ENCODE measurements at regions not wholly inside any gene's neighbourhood (a gene's known extent, or its start where the extent isn't known, plus 50 kb on each side); places are given as distances from the start of the nearest gene placed in this dataset.

DNA sequence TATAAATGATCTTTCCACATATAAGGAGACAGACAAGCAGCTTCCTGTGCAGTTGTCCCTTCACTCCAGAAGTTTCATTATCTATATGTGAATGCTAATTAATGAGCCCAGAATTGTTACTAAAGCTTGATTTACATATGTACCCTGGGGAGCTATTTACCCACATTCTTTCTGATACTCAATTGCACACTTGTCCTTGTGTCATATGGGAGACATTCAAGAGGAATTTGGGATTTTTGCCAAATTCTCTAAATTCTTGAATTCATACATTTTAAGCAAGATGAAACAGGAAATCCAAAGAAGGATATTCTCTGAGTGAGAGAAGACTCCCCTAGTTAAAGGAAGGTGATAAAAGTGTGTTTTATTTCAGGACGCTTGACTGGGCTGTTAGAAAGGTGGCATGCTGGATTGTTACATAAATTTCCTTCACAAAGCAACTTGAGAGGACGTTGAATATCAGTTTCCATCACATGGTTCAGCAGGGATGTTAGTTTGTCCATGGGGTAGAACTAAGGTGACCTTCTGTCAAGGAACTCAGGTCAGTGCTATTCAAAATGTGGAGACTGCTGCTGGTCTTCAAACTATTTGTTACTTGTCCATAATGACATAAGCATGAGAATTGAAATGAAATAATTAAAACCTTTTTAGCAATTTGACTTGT is 368.2 kb downstream of the IRS1 start:
- Histone ChIP-seq H3K4me3 (ENCODE audit: low read depth, low read length, poor library complexity, severe bottlenecking) (no peak overlapping the region), H3K9ac (ENCODE audit: low read length) (no peak overlapping the region), H3K4me2 (ENCODE audit: low read length) (no peak overlapping the region), H3K36me3 (ENCODE audit: insufficient read depth, low read length) (no peaks in the 10 kb centered on the region), H3K9me3 (ENCODE audit: low read length) (no peaks in the 10 kb centered on the region), H3K79me2 (ENCODE audit: insufficient read depth, low read length) (no peaks in the 10 kb centered on the region), H4K20me1 (ENCODE audit: insufficient read depth, low read length) (no peaks in the 10 kb centered on the region), H3K27me3 (ENCODE audit: insufficient read depth, low read length) (no peaks in the 10 kb centered on the region), H3K4me1 (ENCODE audit: insufficient read depth, low read length, severe bottlenecking) (no peaks in the 10 kb centered on the region), H3K9me2 (ENCODE audit: low read depth, low read length) (no peaks in the 10 kb centered on the region), H3K27ac (ENCODE audit: low read depth, low read length, poor library complexity, severe bottlenecking) (no peak overlapping the region), H3F3A (ENCODE audit: insufficient read depth, low read length) (no peaks in the 10 kb centered on the region), H2AFZ (ENCODE audit: low read length) (no peak overlapping the region)
- TF ChIP-seq, protein P1, sequence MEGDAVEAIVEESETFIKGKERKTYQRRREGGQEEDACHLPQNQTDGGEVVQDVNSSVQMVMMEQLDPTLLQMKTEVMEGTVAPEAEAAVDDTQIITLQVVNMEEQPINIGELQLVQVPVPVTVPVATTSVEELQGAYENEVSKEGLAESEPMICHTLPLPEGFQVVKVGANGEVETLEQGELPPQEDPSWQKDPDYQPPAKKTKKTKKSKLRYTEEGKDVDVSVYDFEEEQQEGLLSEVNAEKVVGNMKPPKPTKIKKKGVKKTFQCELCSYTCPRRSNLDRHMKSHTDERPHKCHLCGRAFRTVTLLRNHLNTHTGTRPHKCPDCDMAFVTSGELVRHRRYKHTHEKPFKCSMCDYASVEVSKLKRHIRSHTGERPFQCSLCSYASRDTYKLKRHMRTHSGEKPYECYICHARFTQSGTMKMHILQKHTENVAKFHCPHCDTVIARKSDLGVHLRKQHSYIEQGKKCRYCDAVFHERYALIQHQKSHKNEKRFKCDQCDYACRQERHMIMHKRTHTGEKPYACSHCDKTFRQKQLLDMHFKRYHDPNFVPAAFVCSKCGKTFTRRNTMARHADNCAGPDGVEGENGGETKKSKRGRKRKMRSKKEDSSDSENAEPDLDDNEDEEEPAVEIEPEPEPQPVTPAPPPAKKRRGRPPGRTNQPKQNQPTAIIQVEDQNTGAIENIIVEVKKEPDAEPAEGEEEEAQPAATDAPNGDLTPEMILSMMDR (IDR thresholded peaks at IDR 0.05; ENCODE audit: low read length) = no peak

DNA sequence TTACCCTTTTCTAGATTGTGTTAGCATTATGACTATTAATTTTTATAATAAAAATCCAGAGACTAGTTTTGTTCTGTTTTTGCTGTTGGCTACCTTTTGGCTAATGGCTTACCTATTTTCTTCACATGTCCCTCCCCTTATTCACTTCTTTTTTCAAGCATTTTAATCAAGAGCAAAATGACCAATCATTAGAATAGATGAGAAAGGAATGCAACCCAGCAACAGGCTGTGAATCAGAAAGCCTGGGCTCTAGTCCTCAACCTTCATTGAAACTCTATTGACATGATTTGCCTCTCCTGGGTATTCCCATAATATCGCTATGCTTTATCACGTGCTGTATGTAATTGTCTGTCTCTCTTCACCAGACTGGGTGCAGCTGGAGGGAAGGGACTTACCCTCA is 370.1 kb downstream of the IRS1 start:
- no peaks in the 10 kb centered on the region for H3K27me3 ChIP-seq (ENCODE audit: insufficient read depth, low read length)
- H3K27ac ChIP-seq (ENCODE audit: low read depth, low read length, poor library complexity, severe bottlenecking) = no peak overlapping the region
- no peaks in the 10 kb centered on the region for H3K9me3 ChIP-seq (ENCODE audit: low read length)
- no peaks in the 10 kb centered on the region for H3K79me2 ChIP-seq (ENCODE audit: insufficient read depth, low read length)
- no peak overlapping the region for H2AFZ ChIP-seq (ENCODE audit: low read length)
- H3K9ac ChIP-seq (ENCODE audit: low read length) = no peak overlapping the region
- H3K4me2 ChIP-seq (ENCODE audit: low read length) = no peak overlapping the region
- H3F3A ChIP-seq (ENCODE audit: insufficient read depth, low read length) = no peaks in the 10 kb centered on the region
- no peaks in the 10 kb centered on the region for H3K4me1 ChIP-seq (ENCODE audit: insufficient read depth, low read length, severe bottlenecking)
- no peaks in the 10 kb centered on the region for H4K20me1 ChIP-seq (ENCODE audit: insufficient read depth, low read length)
- TF ChIP-seq, protein P1 (IDR thresholded peaks at IDR 0.05; ENCODE audit: low read length) = no peak
- TF ChIP-seq EZH2 (IDR thresholded peaks at IDR 0.05; ENCODE audit: borderline replicate concordance, low read length) = no peak
- H3K36me3 ChIP-seq (ENCODE audit: insufficient read depth, low read length) = no peaks in the 10 kb centered on the region
- H3K9me2 ChIP-seq (ENCODE audit: low read depth, low read length) = no peaks in the 10 kb centered on the region
- no peak overlapping the region for H3K4me3 ChIP-seq (ENCODE audit: low read depth, low read length, poor library complexity, severe bottlenecking)

DNA sequence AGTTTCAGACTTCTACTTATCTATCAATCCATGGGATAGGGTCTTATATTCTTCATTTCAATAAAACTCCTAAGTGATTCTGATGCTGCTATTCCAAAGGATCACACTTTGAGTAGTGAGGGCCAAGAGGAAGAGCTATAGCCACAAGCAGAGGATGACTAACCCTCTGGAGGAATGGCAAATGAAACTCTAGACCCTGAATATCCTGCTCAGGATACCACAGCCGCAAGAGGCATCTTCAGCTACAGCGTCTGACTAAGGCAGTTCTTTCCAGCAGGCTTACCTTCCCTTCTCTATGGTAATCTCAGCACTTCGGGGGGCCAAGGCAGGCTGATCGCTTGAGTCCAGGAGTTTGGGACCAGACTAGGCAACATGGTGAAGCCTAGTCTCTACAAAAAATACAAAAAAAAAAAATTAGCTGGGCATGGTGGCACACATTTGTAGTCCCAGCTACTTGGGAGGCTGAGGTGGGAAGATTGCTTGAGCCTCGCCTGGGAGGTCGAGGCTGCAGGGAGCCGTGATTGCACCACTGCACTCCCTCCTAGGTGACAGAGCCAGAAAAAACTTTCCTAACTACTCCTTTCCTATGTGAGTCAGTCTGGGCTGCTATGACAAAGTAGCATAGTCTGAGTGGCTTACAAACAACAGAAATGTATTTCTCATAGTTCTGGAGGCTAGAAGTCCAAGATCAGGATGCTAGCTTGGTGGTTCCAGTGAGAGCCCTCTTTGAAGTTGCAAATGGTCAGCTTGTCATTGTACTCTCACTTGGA is 371.9 kb downstream of the IRS1 start:
- Histone ChIP-seq H3K27ac (ENCODE audit: low read depth, low read length, poor library complexity, severe bottlenecking) (no peak overlapping the region), H3K79me2 (ENCODE audit: insufficient read depth, low read length) (no peaks in the 10 kb centered on the region), H3K4me2 (ENCODE audit: low read length) (no peak overlapping the region), H2AFZ (ENCODE audit: low read length) (no peak overlapping the region), H3K36me3 (ENCODE audit: insufficient read depth, low read length) (no peaks in the 10 kb centered on the region), H4K20me1 (ENCODE audit: insufficient read depth, low read length) (no peaks in the 10 kb centered on the region), H3K9me2 (ENCODE audit: low read depth, low read length) (no peaks in the 10 kb centered on the region), H3K4me1 (ENCODE audit: insufficient read depth, low read length, severe bottlenecking) (no peaks in the 10 kb centered on the region), H3F3A (ENCODE audit: insufficient read depth, low read length) (no peaks in the 10 kb centered on the region), H3K9ac (ENCODE audit: low read length) (no peak overlapping the region), H3K27me3 (ENCODE audit: insufficient read depth, low read length) (no peaks in the 10 kb centered on the region), H3K9me3 (ENCODE audit: low read length) (no peaks in the 10 kb centered on the region), H3K4me3 (ENCODE audit: low read depth, low read length, poor library complexity, severe bottlenecking) (no peak overlapping the region)
- TF ChIP-seq, protein P1 (IDR thresholded peaks at IDR 0.05; ENCODE audit: low read length) = no peak
- no peak for TF ChIP-seq EZH2 (IDR thresholded peaks at IDR 0.05; ENCODE audit: borderline replicate concordance, low read length)

All from OCI-LY1 (cell line).